Right cardiac atrium (tissue), 5 donors: ENCODE measurements at regions not wholly inside any gene's neighbourhood (a gene's known extent, or its start where the extent isn't known, plus 50 kb on each side); places are given as distances from the start of the nearest gene placed in this dataset.

Source experiments
- ATAC-seq, 2 donors: fragments of 200-7000 bp; cut with Tn5 transposase; one replicate each; pipeline versions ENCODE4 v1.8.0 to v1.9.1; 2020; ENCODE audit warnings: moderate library complexity in 2 of 2, mild to moderate bottlenecking in 1 of 2
- DNase-seq, 3 donors: peaks; one replicate each; pipeline ENCODE4 v3.0.0-alpha.2; 2020
- H3K27ac ChIP-seq: one replicate; pipeline ENCODE4 v1.5.1; 2013; ENCODE audit warnings: mild to moderate bottlenecking, low read length, control low read depth, moderate library complexity
- H3K27me3 ChIP-seq: one replicate; pipeline ENCODE4 v1.6.1; 2013; ENCODE audit not compliant: control insufficient read depth, insufficient read depth
- H3K4me1 ChIP-seq: one replicate; pipeline ENCODE4 v1.6.1; 2013; ENCODE audit warnings: low read length; ENCODE audit not compliant: control insufficient read depth, insufficient read depth
- H3K4me3 ChIP-seq: one replicate; pipeline ENCODE4 v1.5.1; 2013; ENCODE audit warnings: low read length, control low read depth
- H3K9me3 ChIP-seq: one replicate; pipeline ENCODE4 v1.6.1; 2013; ENCODE audit warnings: low read length; ENCODE audit not compliant: control insufficient read depth
- WGBS: extraction: QIAGEN DNeasy Blood & Tissue Kit; methylation state at CpG from one replicate; pipeline ENCODE4 v1.1.7; 2013; 5-methylcytosine and 5-hydroxymethylcytosine counted together
- intact Hi-C, 4 donors: fragments of 100-400 bp; cut with DNase I; formaldehyde crosslinking; loops; one replicate each; pipeline versions ENCODE4 v1.11.0 to v1.14.0; 2022 to 2023
- donor health status: healthy with polysubstance abuse.
- donor health status: DM: no; HTN: yes; CAD: no.
- donor health status: DM: no; HTN: no; CAD: no.
- donor health status: DM: no; HTN: yes; CAD: no; lungs with severe emphysema.
- donor health status: DM: yes; HTN: yes; CAD: no.

DNA sequence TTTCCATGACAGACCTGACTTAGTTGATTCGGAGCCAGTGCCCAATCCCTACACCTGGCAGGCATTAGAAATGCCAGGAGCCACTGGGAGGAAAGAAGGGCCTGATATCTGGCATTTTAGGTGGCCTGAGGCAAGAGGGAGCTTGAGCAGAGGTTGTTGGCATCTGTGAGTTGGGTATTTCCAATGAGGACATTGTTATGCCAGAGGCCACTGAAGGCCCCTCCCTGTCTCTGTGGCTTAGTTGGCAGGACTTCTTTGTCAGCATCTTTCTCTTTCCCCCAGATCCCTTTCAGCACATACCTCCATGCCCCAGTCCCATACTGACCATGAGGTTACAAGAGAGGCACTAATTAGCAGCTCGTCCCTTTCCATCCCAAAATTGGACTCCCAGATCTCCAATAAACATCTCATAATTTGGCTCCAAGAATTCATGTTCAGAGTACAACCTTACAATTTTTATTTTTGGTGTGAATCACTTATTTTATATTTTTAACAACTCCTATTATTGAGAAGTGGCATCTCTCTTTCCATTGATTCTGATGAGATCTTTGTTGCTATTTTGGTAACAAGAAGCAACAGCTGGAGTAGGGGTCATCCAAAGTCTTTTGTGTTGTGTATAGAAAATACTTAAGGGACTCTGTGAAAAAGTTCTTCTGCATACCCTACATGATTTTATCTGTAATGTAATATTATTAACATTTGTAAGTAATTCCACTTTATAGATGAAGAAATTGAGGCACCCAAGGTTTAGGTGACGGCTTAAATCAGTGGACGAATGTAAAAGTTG lies 68.6 kb upstream of the MAP3K1 start:
- intact Hi-C loops: loop anchor here in 1 of 4 donors (10.0 kb wide), 1 partner anchor 48 kb away; no protein-coding TSS in a partner anchor
- Histone ChIP-seq H3K27me3 (no peaks in the 10 kb centered on the region), H3K9me3 (no peaks in the 10 kb centered on the region), H3K4me3 (no peak overlapping the region), H3K4me1 (no peaks in the 10 kb centered on the region), H3K27ac (no peak overlapping the region)
- no peak for ATAC-seq
- DNase-seq: no peak
- 95% methylated on average over 4 of the region's 4 CpGs for WGBS

DNA sequence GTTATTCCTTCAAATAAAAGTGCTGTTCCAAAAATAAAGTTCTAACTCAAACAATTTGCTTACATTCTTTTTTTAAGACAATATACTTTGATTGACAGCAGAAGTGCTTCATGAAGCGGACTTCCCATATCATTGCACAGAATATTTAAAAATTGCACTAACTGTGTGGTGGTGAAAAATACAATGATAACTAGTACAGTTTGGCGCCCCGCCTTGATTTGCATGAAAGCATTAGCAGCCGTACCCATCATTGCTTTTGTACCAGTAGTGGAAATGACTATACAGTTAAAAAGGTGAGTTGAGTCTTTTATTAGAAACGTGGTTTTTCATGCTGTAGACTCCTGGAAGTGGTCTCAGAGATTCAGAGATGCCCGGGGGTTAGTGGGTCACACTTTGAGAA lies 69.5 kb upstream of the MAP3K1 start:
- intact Hi-C loops: loop anchor here in 1 of 4 donors (10.0 kb wide), 1 partner anchor 49 kb away; no protein-coding TSS in a partner anchor
- Histone ChIP-seq H3K4me3 (no peak overlapping the region), H3K4me1 (no peaks in the 10 kb centered on the region), H3K27me3 (no peaks in the 10 kb centered on the region), H3K27ac (no peak overlapping the region), H3K9me3 (no peaks in the 10 kb centered on the region)
- ATAC-seq: no peak
- 96% methylated on average over 6 of the region's 6 CpGs for WGBS
- DNase-seq: no peak

DNA sequence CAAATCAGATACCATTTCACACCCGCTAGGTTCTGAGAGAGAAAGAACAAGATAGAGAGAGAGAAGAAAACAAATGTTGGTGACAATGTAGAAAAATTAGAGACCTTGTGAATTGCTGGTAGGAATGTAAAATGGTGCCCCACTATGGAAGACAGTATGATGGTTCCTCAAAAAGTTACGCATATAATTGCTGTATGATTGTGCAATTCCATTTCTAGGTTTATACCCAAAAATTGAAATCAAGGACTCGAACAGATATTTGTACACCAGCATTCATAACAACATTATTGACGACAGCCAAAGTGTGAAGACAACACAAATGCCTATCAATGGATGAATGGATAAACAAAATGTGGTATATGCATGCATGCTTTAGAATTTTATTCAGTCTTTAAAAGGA lies 74.5 kb upstream of the MAP3K1 start:
- ATAC-seq: no peak
- no peak for DNase-seq
- no peak overlapping the region for H3K27ac ChIP-seq
- WGBS: 97% methylated on average over 4 of the region's 4 CpGs
- H3K27me3 ChIP-seq: no peaks in the 10 kb centered on the region
- intact Hi-C loops: loop anchor here in 1 of 4 donors (10.0 kb wide), 1 partner anchor 54 kb away; no protein-coding TSS in a partner anchor
- no peaks in the 10 kb centered on the region for H3K9me3 ChIP-seq
- no peak overlapping the region for H3K4me3 ChIP-seq
- peaks cover 3% of the 10 kb centered on the region for H3K4me1 ChIP-seq

DNA sequence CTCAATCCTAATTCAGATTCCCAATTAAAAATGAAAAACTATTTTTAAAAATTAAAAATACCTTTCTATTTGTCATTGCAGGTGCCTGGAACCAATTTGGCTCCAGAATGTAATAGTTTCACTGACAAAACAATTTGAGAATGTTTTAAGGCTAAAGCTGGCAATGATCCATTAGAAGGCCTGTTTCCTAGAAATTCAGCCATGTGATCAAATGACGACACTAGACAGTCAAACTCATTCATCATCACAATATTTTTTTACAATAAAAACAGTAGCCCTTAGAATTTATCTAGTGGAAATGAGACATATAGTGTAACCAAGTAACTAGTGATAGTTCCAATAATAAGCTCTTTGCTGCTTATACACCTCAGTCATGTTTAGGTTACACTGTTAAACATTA lies 75.4 kb upstream of the MAP3K1 start:
- DNase-seq (no peak), ATAC-seq (no peak)
- no peak overlapping the region for H3K27ac ChIP-seq
- peaks cover 3% of the 10 kb centered on the region for H3K4me1 ChIP-seq
- H3K4me3 ChIP-seq: no peak overlapping the region
- no peaks in the 10 kb centered on the region for H3K27me3 ChIP-seq
- 41% methylated on average over 1 of the region's 1 CpG for WGBS
- H3K9me3 ChIP-seq: no peaks in the 10 kb centered on the region
- intact Hi-C loops: loop anchor here in 1 of 4 donors (10.0 kb wide), 1 partner anchor 55 kb away; no protein-coding TSS in a partner anchor

DNA sequence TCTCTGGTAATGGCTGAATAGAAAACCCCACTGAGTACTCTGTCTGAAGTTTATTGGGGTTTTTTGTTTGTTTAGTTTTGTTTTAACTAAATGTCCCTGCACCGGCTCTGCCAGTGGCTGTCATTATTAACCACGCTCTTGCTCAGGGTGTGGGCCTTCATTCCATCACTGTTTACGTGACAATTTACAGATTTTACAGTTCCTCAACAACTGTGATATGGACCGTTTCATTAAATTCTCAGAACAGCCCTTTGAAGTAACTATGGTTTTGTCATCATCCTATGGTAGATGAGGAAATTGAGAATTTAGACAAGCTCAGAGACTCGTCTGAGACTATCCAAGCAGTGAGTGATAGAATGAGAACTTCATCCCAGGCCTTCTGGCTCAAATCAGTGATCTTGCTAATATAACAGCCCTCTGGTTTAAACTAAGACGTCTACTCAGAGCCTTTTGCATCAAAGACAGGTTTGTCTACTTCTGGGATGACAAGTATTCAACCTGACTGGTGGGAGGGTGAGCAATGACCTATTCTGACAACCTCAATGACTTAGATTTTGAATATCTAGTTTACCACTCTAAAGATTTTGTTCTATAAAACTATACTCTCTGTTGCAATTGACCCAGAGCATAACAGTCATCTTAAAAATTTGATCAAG lies 77.3 kb upstream of the MAP3K1 start:
- ATAC-seq (no peak), DNase-seq (no peak)
- H3K4me1 ChIP-seq: peaks cover 5% of the 10 kb centered on the region
- H3K4me3 ChIP-seq: no peak overlapping the region
- no peaks in the 10 kb centered on the region for H3K9me3 ChIP-seq
- no peaks in the 10 kb centered on the region for H3K27me3 ChIP-seq
- H3K27ac ChIP-seq: no peak overlapping the region
- WGBS: 92% methylated on average over 6 of the region's 6 CpGs
- intact Hi-C loops: no loop called here

DNA sequence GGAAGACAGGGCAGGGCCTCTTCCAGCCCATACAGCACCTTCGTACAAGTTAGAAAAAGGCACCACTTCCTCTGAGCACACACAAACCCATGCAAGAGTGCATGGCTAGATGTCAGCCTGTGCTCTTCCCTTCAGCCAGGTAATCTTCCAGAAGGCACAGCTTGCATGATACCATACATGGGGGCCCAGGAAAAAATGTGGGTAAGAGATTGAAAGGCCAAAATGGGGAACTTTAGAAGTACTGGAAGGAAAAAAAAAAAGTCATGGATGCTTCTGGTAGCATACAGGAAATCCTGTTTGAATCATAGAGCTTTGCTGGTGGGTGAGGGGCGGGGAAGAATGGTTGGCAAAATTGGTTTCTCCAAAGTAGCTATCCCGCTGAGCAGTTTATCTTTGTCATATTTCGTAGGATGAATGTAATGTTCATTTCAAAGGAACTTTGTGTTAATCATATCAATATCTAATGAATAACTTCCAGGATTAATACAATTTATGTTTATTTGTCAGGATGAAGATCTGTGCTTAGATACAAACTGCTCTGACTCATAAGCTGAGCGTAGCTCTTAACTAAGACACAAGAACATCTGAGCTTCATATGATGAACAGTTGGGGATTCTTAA lies 78.2 kb upstream of the MAP3K1 start:
- Histone ChIP-seq H3K27me3 (no peaks in the 10 kb centered on the region), H3K27ac (peak overlapping the region; percentile 13), H3K4me1 (peaks cover 5% of the 10 kb centered on the region), H3K4me3 (no peak overlapping the region), H3K9me3 (no peaks in the 10 kb centered on the region)
- WGBS: 77% methylated on average over 5 of the region's 5 CpGs
- intact Hi-C loops: no loop called here
- ATAC-seq (no peak), DNase-seq (no peak)

DNA sequence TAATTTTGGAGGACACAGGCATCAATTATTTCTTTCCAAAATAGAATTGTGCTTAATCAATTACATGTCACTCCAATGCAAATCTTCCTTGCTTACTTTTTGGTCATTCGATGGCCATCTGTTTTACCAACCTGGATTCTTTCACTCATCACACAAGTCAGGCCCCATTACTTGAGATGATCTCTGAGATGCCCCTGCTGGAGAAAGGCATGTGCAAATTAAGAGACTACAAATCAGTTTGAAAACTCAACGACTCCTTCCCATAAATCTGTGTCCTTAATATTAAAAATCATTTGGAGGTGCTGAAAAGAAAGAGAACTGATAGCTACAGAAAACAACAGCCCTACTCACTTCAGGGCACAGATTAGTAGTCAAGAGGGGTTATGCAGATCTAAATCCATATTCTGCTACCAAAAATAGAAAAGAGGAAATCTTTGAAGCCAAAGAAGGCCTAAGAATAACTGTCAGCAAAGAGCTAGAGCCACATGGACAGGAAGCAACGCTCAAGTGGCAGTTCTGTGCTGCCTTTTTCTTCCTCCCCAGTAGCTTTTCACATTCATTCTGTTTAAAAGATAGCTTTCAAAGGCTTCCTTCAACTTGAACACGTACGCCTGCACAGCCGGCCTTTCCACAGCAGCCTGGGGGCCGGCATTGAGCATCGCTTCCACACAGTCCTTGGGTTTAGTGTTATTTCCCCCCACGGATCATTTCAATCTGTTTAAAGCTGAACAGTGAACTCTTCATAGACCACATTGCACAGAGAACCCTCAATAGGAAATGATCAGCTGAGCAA lies 79.3 kb upstream of the MAP3K1 start:
- H3K27me3 ChIP-seq: no peaks in the 10 kb centered on the region
- ATAC-seq: peak in 1 of 2 donors; percentile 19
- peaks cover 5% of the 10 kb centered on the region for H3K4me1 ChIP-seq
- no peak for DNase-seq
- 21% methylated on average over 9 of the region's 9 CpGs for WGBS
- H3K4me3 ChIP-seq: no peak overlapping the region
- intact Hi-C loops: no loop called here
- peak overlapping the region; percentile 30 for H3K27ac ChIP-seq
- H3K9me3 ChIP-seq: no peaks in the 10 kb centered on the region

DNA sequence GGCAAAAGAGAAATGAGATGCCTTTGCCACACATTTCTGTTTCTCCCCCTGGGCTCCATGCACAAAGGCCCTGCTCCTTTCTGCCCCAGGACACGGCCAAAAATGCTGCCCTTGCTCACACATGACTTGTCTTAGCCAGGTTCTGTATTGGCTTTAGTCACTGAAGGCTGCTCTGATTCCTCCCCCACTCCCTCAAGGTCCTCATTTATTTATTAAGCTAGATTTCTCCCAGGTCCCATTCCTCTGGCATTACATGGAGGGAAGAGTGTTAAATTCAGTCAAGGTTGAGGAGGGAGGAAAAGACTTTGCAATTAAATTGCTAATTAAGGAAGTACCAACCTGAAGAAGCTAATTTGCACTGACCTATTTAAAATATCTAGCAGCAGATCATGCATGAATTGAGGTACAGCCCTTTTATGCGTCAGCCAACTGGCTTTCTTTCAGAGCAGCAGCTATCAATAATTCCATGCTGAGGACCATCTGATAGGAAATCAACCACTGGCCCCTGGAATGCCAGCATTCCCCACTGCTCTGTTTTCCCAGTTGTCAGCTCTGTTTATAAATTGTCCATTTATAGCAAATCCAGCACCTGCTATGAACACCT lies 81.2 kb upstream of the MAP3K1 start:
- intact Hi-C loops: no loop called here
- Histone ChIP-seq H3K4me1 (peaks cover 5% of the 10 kb centered on the region), H3K4me3 (no peak overlapping the region), H3K27me3 (no peaks in the 10 kb centered on the region), H3K27ac (no peak overlapping the region), H3K9me3 (no peaks in the 10 kb centered on the region)
- WGBS: 81% methylated on average over 2 of the region's 2 CpGs
- DNase-seq: no peak
- ATAC-seq: no peak

DNA sequence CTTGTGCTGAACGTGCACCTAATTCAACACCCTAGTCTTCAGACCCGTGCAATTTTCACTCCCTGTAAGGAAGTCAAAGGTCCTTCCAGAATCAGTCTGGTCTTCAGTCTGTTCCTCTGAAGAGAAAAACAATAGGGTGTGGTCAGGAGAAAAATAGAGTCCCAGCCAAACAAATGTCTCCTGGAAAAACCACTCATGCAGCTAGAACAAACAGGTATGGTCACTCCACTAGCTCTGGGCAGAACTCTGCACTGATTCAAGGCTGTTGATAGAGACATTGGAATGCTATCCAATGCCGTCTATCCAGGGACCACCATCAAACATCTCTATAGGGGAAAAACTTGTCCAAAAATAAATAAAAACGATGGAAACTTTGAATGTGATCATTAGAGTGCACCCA lies 81.8 kb upstream of the MAP3K1 start:
- Histone ChIP-seq H3K4me3 (no peak overlapping the region), H3K27me3 (no peaks in the 10 kb centered on the region), H3K9me3 (no peaks in the 10 kb centered on the region), H3K27ac (no peak overlapping the region), H3K4me1 (peaks cover 5% of the 10 kb centered on the region)
- 71% methylated on average over 4 of the region's 4 CpGs for WGBS
- DNase-seq: no peak
- intact Hi-C loops: no loop called here
- ATAC-seq: peak in 1 of 2 donors; percentile 25

DNA sequence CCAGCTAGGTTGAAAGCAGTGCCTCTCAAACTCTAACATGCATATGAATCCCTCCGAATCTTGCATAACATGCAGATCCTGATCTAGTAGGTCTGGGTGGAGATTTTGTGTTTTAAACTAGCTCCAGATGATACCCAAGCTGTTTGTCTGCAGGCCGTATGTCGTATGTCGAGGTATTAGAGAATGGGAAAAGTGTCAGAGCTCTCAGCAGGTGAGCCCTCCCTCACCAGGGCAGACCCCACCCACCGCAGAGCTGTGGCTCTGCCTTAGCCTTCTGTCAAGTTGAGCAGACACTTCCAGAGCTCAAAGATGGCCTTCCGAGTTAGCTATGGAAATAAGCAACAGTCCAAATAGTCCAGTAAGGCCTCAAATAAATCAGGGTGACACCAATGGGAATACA lies 83.2 kb upstream of the MAP3K1 start:
- Histone ChIP-seq H3K4me1 (peaks cover 5% of the 10 kb centered on the region), H3K27ac (no peak overlapping the region), H3K27me3 (no peaks in the 10 kb centered on the region), H3K4me3 (no peak overlapping the region), H3K9me3 (no peaks in the 10 kb centered on the region)
- DNase-seq (no peak), ATAC-seq (no peak)
- WGBS: 93% methylated on average over 6 of the region's 6 CpGs
- intact Hi-C loops: no loop called here
